ENCODE measurements at regions not wholly inside any gene's neighbourhood (a gene's known extent, or its start where the extent isn't known, plus 50 kb on each side); places are given as distances from the start of the nearest gene placed in this dataset.

DNA sequence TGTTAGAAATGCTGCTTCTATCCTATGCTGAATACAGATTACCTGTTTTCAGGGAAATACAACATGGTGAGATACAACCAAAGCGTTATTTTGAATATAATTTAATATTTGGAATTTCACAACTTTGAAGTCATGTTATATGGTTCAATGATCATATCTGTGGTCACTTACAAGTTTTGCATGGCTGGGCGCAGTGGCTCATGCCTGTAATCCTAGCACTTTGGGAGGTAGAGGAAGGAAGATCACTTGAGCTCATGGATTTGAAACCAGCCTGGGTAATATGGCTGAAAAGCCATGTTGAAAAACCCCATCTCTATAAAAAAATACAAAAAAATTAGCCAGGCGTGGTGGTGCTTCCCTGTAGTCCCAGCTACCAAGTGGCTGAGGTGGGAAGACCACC, 57.9 kb downstream of the DOP1B start:
- ChIA-PET CTCF (ENCODE audit: partially characterized antibody) (interaction anchor here (0.8 to 1.4 kb wide), 3 partner anchors 8 to 78 kb away, joined by 3 to 4 read pairs (median 3); no protein-coding TSS in a partner anchor), POLR2A (ENCODE audit: partially characterized antibody) (no interaction called here)
- no peak overlapping the region for H2BK120ac ChIP-seq (replicated peaks; ENCODE audit: low read depth, low read length)
- no peak for DNase-seq (ENCODE audit: low read depth in 1 of 2, low spot score in 2 of 2)
- no peak overlapping the region for H3K23ac ChIP-seq (ENCODE audit: insufficient read length)
- H3K79me2 ChIP-seq (ENCODE audit: control insufficient read depth in 1 of 2, insufficient read depth in 2 of 2, low read length in 2 of 2) = no peaks in the 10 kb centered on the region
- H3K4me2 ChIP-seq (ENCODE audit: insufficient read depth in 1 of 2, low read depth in 2 of 2, low read length in 2 of 2) = no peak overlapping the region
- H3K9ac ChIP-seq (replicated peaks in 1 of 4; ENCODE audit: extremely low read depth in 1 of 4, low read depth in 3 of 4, low read length in 3 of 4) = no peak overlapping the region
- H2AFZ ChIP-seq (ENCODE audit: low read length) = no peak overlapping the region
- no peak overlapping the region for H3K56ac ChIP-seq (replicated peaks; ENCODE audit: insufficient read length, low read depth, low read length)
- H3K4ac ChIP-seq (replicated peaks; ENCODE audit: insufficient read length, low read depth, low read length) = no peak overlapping the region
- H3K79me1 ChIP-seq (ENCODE audit: low read depth, low read length) = no peaks in the 10 kb centered on the region
- 0 out of 8 replicates have a peak, but pooled peaks cover 0 to 2% (median 0%) of the 10 kb centered on the region in 4 experiments for H3K36me3 ChIP-seq (ENCODE audit: control insufficient read depth in 2 of 4, insufficient read depth in 4 of 4, low read length in 3 of 4)
- H3K23me2 ChIP-seq (ENCODE audit: low read depth, low read length) = no peaks in the 10 kb centered on the region
- no peak overlapping the region for H4K91ac ChIP-seq (replicated peaks; ENCODE audit: insufficient read length, low read length)
- FAIRE-seq = no peak
- no peak overlapping the region for H4K8ac ChIP-seq (ENCODE audit: extremely low read depth, insufficient read depth, low read length)
- H3K4me1 ChIP-seq (replicated peaks in 1 of 4; ENCODE audit: control insufficient read depth in 3 of 4, insufficient read depth in 4 of 4, low read length in 3 of 4) = peaks cover 0 to 2% (median 0%) of the 10 kb centered on the region in 4 experiments; a peak in 1 of 7 replicates
- H2BK5ac ChIP-seq (ENCODE audit: low read depth, low read length) = no peak overlapping the region
- H2BK15ac ChIP-seq (ENCODE audit: low read length) = no peak overlapping the region
- no peaks in the 10 kb centered on the region for H3K9me3 ChIP-seq (ENCODE audit: insufficient read depth in 2 of 2, low read depth in 1 of 2, low read length in 1 of 2)
- H3K27me3 ChIP-seq (replicated peaks in 1 of 4; ENCODE audit: control insufficient read depth in 3 of 4, extremely low read depth in 1 of 4, insufficient read depth in 3 of 4, low read length in 3 of 4) = no peaks in the 10 kb centered on the region
- H3K18ac ChIP-seq (ENCODE audit: extremely low read depth, low read length) = no peak overlapping the region
- H3K14ac ChIP-seq (ENCODE audit: insufficient read length) = no peak overlapping the region
- 90% methylated on average over 3 of the region's 3 CpGs; no CpG with 5 or more reads in 1 of the 2 experiments for WGBS, 2 experiments (ENCODE audit: extremely low coverage in 1 of 2, insufficient coverage in 1 of 2, insufficient read length in 1 of 2, insufficient replicate concordance in 2 of 2, low coverage in 1 of 2, low lambda C conversion rate in 2 of 2, missing lambda C conversion rate in 1 of 2)
- H4K5ac ChIP-seq (ENCODE audit: insufficient read length, low read depth, low read length) = no peak overlapping the region
- no peak overlapping the region for H3K27ac ChIP-seq (ENCODE audit: low read depth, low read length)
- H3K4me3 ChIP-seq (ENCODE audit: extremely low read depth in 1 of 4, insufficient read depth in 2 of 4, low read depth in 3 of 4, low read length in 4 of 4) = no peak overlapping the region
- no peak overlapping the region for H2AK5ac ChIP-seq (ENCODE audit: low read depth, low read length)
- no peak overlapping the region for H2BK20ac ChIP-seq (ENCODE audit: low read length)
- H2BK12ac ChIP-seq (ENCODE audit: low read depth, low read length) = no peak overlapping the region
- no peaks in the 10 kb centered on the region for H4K20me1 ChIP-seq (replicated peaks in 1 of 2; ENCODE audit: control insufficient read depth in 1 of 2, insufficient read depth in 2 of 2, low read length in 2 of 2)
- TF ChIP-seq GABPA (IDR thresholded peaks at IDR 0.05; ENCODE audit: borderline replicate concordance, insufficient read depth, low read length) (no peak), NRF1 (IDR thresholded peaks at IDR 0.05; ENCODE audit: low read depth, low read length) (no peak), PHF8 (conservative IDR thresholded peaks at IDR 0.05; ENCODE audit: low read depth, low read length) (no peak), CREB1 (IDR thresholded peaks at IDR 0.05) (no peak), TEAD4 (IDR thresholded peaks at IDR 0.05; ENCODE audit: low read depth, low read length) (no peak)

Data from H1 (cell line).